ENCODE measurements at regions not wholly inside any gene's neighbourhood (a gene's known extent, or its start where the extent isn't known, plus 50 kb on each side); places are given as distances from the start of the nearest gene placed in this dataset.

- TF ChIP-seq POLR2A (IDR thresholded peaks at IDR 0.05) (no peak), POLR2AphosphoS5 (IDR thresholded peaks at IDR 0.05) (no peak)
Measured at GRCh38 chr16:85262558-85263238, 150.4 kb upstream of the CIBAR2 start.
